GM18520 (cell line): ENCODE measurements at regions not wholly inside any gene's neighbourhood (a gene's known extent, or its start where the extent isn't known, plus 50 kb on each side); places are given as distances from the start of the nearest gene placed in this dataset.

Experiments
- ATAC-seq: cut with Tn5 transposase; IDR thresholded peaks from one replicate; pipeline ENCODE4 v1.9.1; 2021; ENCODE audit not compliant: unreplicated experiment

GRCh38 chr13:33891196-33891742 lies 73.3 kb downstream of the RFC3 start:
- no peak for ATAC-seq

- ATAC-seq = no peak
Measured at GRCh38 chr13:33893559-33893958, 75.6 kb downstream of the RFC3 start.

- ATAC-seq = no peak
Measured at GRCh38 chr13:33904431-33904830, 86.5 kb downstream of the RFC3 start.

GRCh38 chr13:33908116-33908515 lies 90.2 kb downstream of the RFC3 start:
- ATAC-seq = no peak

- ATAC-seq = no peak
Measured at GRCh38 chr13:33910255-33910654, 92.3 kb downstream of the RFC3 start.

- ATAC-seq = no peak
Measured at GRCh38 chr13:33911521-33911920, 93.6 kb downstream of the RFC3 start.

GRCh38 chr13:33913829-33914228 lies 95.9 kb downstream of the RFC3 start:
- ATAC-seq = no peak

- ATAC-seq = no peak
Measured at GRCh38 chr13:33917190-33917589, 99.2 kb downstream of the RFC3 start.

- no peak for ATAC-seq
Measured at GRCh38 chr13:33918199-33918932, 100.4 kb downstream of the RFC3 start.

GRCh38 chr13:33919120-33919519 lies 101.2 kb downstream of the RFC3 start:
- no peak for ATAC-seq

- ATAC-seq = no peak
Measured at GRCh38 chr13:33925563-33925962, 107.6 kb downstream of the RFC3 start.

- ATAC-seq = no peak
Measured at GRCh38 chr13:33927315-33927714, 109.4 kb downstream of the RFC3 start.

GRCh38 chr13:33931397-33932311 lies 113.7 kb downstream of the RFC3 start:
- peak; percentile 37 for ATAC-seq

- ATAC-seq = no peak
Measured at GRCh38 chr13:33932769-33933406, 114.9 kb downstream of the RFC3 start.

- no peak for ATAC-seq
Measured at GRCh38 chr13:33933810-33934209, 115.9 kb downstream of the RFC3 start.

- ATAC-seq = no peak
Measured at GRCh38 chr13:33934343-33934742, 116.4 kb downstream of the RFC3 start.

GRCh38 chr13:33934951-33935371 lies 117.0 kb downstream of the RFC3 start:
- no peak for ATAC-seq

- no peak for ATAC-seq
Measured at GRCh38 chr13:33935969-33936368, 118.0 kb downstream of the RFC3 start.

GRCh38 chr13:33937373-33938098 lies 119.6 kb downstream of the RFC3 start:
- no peak for ATAC-seq

- ATAC-seq = no peak
Measured at GRCh38 chr13:33940256-33940655, 122.3 kb downstream of the RFC3 start.

- ATAC-seq = no peak
Measured at GRCh38 chr13:33940898-33941297, 122.9 kb downstream of the RFC3 start.
